ENCODE measurements at regions not wholly inside any gene's neighbourhood (a gene's known extent, or its start where the extent isn't known, plus 50 kb on each side); places are given as distances from the start of the nearest gene placed in this dataset.
"Not testable (repeated sequence)": the region's sequence is repeated elsewhere in the genome, so short reads cannot be mapped to it uniquely, and the experiment has no call there.

GRCh38 chr4:59644765-59645164 lies 1555.4 kb upstream of the ADGRL3 start:
- WGBS (ENCODE audit: insufficient coverage, insufficient read length), result no CpG with 5 or more reads among the region's 3 CpGs

DNA sequence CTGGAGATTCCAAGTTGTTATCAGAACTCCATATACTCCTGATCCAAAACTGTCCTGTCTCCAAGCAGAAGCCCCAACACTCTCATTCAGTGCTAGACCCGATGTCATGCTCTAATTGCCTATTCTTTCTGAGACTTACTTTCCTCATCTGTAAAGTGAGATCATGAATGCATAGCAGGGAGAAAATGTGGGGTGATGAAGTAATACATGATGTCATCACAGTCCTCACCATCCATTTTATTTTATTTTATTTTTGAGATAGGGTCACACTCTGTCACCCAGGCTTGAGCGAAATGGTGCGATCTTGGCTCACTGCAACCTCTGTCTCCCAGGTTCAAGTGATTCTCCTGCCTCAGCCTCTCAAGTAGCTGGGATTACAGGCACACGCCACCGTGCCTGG lies 1554.0 kb upstream of the ADGRL3 start:
- H3K36me3 ChIP-seq (ENCODE audit: control insufficient read depth, insufficient read depth, low read length), result no peaks in the 10 kb centered on the region
- H3K4me3 ChIP-seq (ENCODE audit: low read length), result no peak overlapping the region
- H3K9me3 ChIP-seq (ENCODE audit: control insufficient read depth, insufficient read depth, low read length), result no peaks in the 10 kb centered on the region
- WGBS (ENCODE audit: insufficient coverage, insufficient read length), result no CpG with 5 or more reads among the region's 5 CpGs
- DNase-seq (ENCODE audit: low read depth, low spot score), result no peak
- H3K27me3 ChIP-seq (ENCODE audit: control insufficient read depth, insufficient read depth, low read length), result no peaks in the 10 kb centered on the region
- H3K4me1 ChIP-seq (ENCODE audit: control insufficient read depth, insufficient read depth, low read length), result no peaks in the 10 kb centered on the region
- no peak overlapping the region for H3K27ac ChIP-seq (ENCODE audit: low read length)

More at GRCh38 chr4:59644765-59645164, 1555.4 kb upstream of the ADGRL3 start:
- Histone ChIP-seq H3K9me3 (ENCODE audit: control insufficient read depth, insufficient read depth, low read length) (no peaks in the 10 kb centered on the region), H3K4me1 (ENCODE audit: control insufficient read depth, insufficient read depth, low read length) (no peaks in the 10 kb centered on the region), H3K27me3 (ENCODE audit: control insufficient read depth, insufficient read depth, low read length) (no peaks in the 10 kb centered on the region), H3K36me3 (ENCODE audit: control insufficient read depth, insufficient read depth, low read length) (no peaks in the 10 kb centered on the region), H3K4me3 (ENCODE audit: low read length) (no peak overlapping the region), H3K27ac (ENCODE audit: low read length) (no peak overlapping the region)
- DNase-seq (ENCODE audit: low read depth, low spot score), result no peak

DNA sequence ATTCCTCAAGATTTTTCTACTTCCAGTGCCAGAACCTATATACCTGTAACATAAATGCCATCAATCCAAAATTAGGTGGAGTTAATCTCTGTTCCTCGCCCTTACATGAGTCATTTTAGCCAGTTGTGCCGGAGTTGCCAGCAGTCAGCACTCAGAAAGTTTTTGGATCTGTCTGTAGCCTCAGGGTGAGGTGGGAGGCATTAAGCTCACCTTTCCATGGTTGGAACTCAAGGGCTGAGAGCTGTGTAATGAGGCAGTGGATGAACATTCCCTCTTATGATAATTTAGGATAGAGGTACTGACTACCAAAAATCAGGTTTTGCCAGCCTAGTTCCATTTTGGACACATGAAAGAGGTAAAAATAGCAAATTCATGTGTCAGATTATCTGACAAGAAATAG lies 1553.1 kb upstream of the ADGRL3 start:
- Histone ChIP-seq H3K4me1 (ENCODE audit: control insufficient read depth, insufficient read depth, low read length) (no peaks in the 10 kb centered on the region), H3K27ac (ENCODE audit: low read length) (no peak overlapping the region), H3K4me3 (ENCODE audit: low read length) (no peak overlapping the region), H3K9me3 (ENCODE audit: control insufficient read depth, insufficient read depth, low read length) (no peaks in the 10 kb centered on the region), H3K36me3 (ENCODE audit: control insufficient read depth, insufficient read depth, low read length) (no peaks in the 10 kb centered on the region), H3K27me3 (ENCODE audit: control insufficient read depth, insufficient read depth, low read length) (no peaks in the 10 kb centered on the region)
- WGBS (ENCODE audit: insufficient coverage, insufficient read length), result no CpG with 5 or more reads among the region's 2 CpGs
- no peak for DNase-seq (ENCODE audit: low read depth, low spot score)

DNA sequence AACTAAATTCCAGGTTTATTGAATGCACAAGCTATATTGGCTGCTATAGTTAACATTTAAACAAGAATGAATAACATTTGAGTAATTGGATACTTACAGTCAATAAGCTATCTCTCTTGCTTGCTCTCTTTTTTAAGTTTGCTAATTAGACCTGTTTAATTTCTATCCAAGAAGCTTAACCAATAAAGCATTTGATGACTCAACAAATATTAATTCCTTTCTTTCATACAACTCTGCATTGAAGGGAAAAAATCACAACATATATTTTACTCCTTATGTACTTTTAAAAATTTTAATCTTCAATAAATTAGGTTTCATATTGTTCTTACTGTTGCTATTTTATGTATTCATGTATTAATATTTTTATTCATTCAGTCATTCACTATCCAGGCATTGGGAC lies 1552.6 kb upstream of the ADGRL3 start:
- no peaks in the 10 kb centered on the region for H3K9me3 ChIP-seq (ENCODE audit: control insufficient read depth, insufficient read depth, low read length)
- no peak overlapping the region for H3K27ac ChIP-seq (ENCODE audit: low read length)
- DNase-seq (ENCODE audit: low read depth, low spot score), result no peak
- no peaks in the 10 kb centered on the region for H3K36me3 ChIP-seq (ENCODE audit: control insufficient read depth, insufficient read depth, low read length)
- H3K27me3 ChIP-seq (ENCODE audit: control insufficient read depth, insufficient read depth, low read length), result no peaks in the 10 kb centered on the region
- no peak overlapping the region for H3K4me3 ChIP-seq (ENCODE audit: low read length)
- no peaks in the 10 kb centered on the region for H3K4me1 ChIP-seq (ENCODE audit: control insufficient read depth, insufficient read depth, low read length)

DNA sequence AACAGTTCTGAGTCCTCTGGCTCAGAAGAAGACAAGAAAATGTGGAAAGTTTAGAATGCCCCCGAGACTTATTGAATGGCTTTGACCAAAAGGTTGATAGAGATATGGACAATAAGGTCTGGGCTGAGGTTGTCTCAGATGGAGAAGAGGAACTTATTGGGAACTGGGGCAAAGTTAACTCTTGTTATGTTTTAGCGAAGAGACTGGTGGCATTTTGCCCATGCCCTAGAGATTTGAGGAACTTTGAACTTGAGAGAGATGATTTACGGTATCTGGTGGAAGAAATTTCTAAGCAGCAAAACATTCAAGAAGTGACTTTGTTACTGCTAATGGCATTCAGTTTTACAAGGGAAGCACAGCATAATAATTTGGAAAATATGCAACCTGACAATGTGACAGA lies 1549.3 kb upstream of the ADGRL3 start:
- DNase-seq (ENCODE audit: low read depth, low spot score), result no peak

DNA sequence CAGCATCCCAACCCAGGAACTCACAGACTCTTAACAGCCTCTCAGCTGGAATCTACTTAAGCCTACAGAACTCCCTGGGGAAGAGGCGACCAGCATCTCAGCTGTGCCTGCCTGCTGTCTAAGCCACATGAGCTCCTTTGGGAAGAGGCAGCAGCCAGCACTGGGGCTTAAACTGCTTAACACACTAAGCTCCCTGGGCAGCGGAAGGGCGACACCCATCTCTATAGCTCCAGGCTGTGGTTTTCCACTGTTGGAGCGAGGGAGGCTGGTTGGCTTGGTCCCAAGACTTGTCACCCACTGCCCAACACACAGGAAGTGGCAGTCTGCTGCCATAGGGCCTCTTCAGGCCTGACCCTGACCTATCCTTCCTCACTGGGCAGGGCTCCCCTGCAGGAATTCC lies 1544.1 kb upstream of the ADGRL3 start:
- no CpG with 5 or more reads among the region's 4 CpGs for WGBS (ENCODE audit: insufficient coverage, insufficient read length)
- no peak overlapping the region for H3K4me3 ChIP-seq (ENCODE audit: low read length)
- DNase-seq (ENCODE audit: low read depth, low spot score), result no peak
- no peaks in the 10 kb centered on the region for H3K27me3 ChIP-seq (ENCODE audit: control insufficient read depth, insufficient read depth, low read length)
- no peaks in the 10 kb centered on the region for H3K9me3 ChIP-seq (ENCODE audit: control insufficient read depth, insufficient read depth, low read length)
- no peak overlapping the region for H3K27ac ChIP-seq (ENCODE audit: low read length)
- no peaks in the 10 kb centered on the region for H3K4me1 ChIP-seq (ENCODE audit: control insufficient read depth, insufficient read depth, low read length)
- H3K36me3 ChIP-seq (ENCODE audit: control insufficient read depth, insufficient read depth, low read length), result no peaks in the 10 kb centered on the region

More for the DNA sequence above, 1549.3 kb upstream of the ADGRL3 start:
- Histone ChIP-seq H3K4me3 (ENCODE audit: low read length) (no peak overlapping the region), H3K27me3 (ENCODE audit: control insufficient read depth, insufficient read depth, low read length) (no peaks in the 10 kb centered on the region), H3K4me1 (ENCODE audit: control insufficient read depth, insufficient read depth, low read length) (no peaks in the 10 kb centered on the region), H3K9me3 (ENCODE audit: control insufficient read depth, insufficient read depth, low read length) (no peaks in the 10 kb centered on the region), H3K27ac (ENCODE audit: low read length) (no peak overlapping the region), H3K36me3 (ENCODE audit: control insufficient read depth, insufficient read depth, low read length) (no peaks in the 10 kb centered on the region)
- WGBS (ENCODE audit: insufficient coverage, insufficient read length), result no CpG with 5 or more reads among the region's 3 CpGs

DNA sequence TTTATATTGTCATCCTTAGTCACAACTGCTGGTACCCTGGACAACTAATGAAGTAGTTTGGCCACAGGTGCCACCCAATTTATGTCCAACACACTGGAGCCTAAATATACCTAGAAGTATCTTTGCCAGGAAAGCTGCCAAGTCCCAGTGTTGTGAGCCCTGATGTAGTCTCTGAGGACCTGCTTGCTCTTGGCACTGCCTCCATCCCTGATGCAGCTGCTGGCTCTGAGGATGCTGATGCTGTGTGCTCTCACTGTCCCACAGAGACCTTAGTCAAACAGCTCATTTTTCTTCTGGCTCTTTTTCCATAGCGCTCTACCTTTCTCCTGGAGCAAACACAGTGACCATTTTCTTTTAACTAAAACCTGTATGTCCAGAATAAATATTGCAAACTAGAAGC lies 1535.4 kb upstream of the ADGRL3 start:
- H3K27me3 ChIP-seq (ENCODE audit: control insufficient read depth, insufficient read depth, low read length), result no peaks in the 10 kb centered on the region
- DNase-seq (ENCODE audit: low read depth, low spot score), result no peak
- H3K4me3 ChIP-seq (ENCODE audit: low read length), result no peak overlapping the region
- H3K4me1 ChIP-seq (ENCODE audit: control insufficient read depth, insufficient read depth, low read length), result no peaks in the 10 kb centered on the region
- H3K36me3 ChIP-seq (ENCODE audit: control insufficient read depth, insufficient read depth, low read length), result no peaks in the 10 kb centered on the region
- H3K9me3 ChIP-seq (ENCODE audit: control insufficient read depth, insufficient read depth, low read length), result no peaks in the 10 kb centered on the region
- no peak overlapping the region for H3K27ac ChIP-seq (ENCODE audit: low read length)
- WGBS (ENCODE audit: insufficient coverage, insufficient read length), result no CpG with 5 or more reads among the region's 1 CpG

GRCh38 chr4:59666645-59667044 lies 1533.5 kb upstream of the ADGRL3 start:
- Histone ChIP-seq H3K4me3 (ENCODE audit: low read length) (no peak overlapping the region), H3K36me3 (ENCODE audit: control insufficient read depth, insufficient read depth, low read length) (no peaks in the 10 kb centered on the region), H3K27me3 (ENCODE audit: control insufficient read depth, insufficient read depth, low read length) (no peaks in the 10 kb centered on the region), H3K4me1 (ENCODE audit: control insufficient read depth, insufficient read depth, low read length) (no peaks in the 10 kb centered on the region), H3K27ac (ENCODE audit: low read length) (no peak overlapping the region), H3K9me3 (ENCODE audit: control insufficient read depth, insufficient read depth, low read length) (no peaks in the 10 kb centered on the region)
- no CpG with 5 or more reads among the region's 2 CpGs for WGBS (ENCODE audit: insufficient coverage, insufficient read length)
- no peak for DNase-seq (ENCODE audit: low read depth, low spot score)

DNA sequence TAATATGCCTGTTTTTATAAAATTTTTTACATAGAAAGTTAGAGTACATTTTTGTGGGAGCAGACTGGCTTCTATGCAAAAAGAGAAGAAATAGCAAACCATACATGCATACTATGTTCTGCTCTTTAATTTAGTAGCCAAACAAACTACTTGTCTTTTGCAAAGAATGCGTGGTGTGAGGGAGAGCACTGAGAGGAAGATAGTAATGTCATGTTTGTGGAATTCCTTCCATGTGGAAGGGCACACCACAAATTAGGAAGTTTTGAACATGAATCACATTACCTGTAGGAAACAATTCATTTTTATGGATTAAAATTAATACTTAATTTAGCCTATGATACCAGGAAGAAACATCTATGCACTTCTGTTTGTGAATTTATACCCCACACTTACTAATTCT lies 1529.1 kb upstream of the ADGRL3 start:
- Histone ChIP-seq H3K36me3 (ENCODE audit: control insufficient read depth, insufficient read depth, low read length) (no peaks in the 10 kb centered on the region), H3K4me1 (ENCODE audit: control insufficient read depth, insufficient read depth, low read length) (no peaks in the 10 kb centered on the region), H3K4me3 (ENCODE audit: low read length) (no peak overlapping the region), H3K27ac (ENCODE audit: low read length) (no peak overlapping the region), H3K9me3 (ENCODE audit: control insufficient read depth, insufficient read depth, low read length) (no peaks in the 10 kb centered on the region), H3K27me3 (ENCODE audit: control insufficient read depth, insufficient read depth, low read length) (peaks cover 1% of the 10 kb centered on the region; the same call in 1 of the 2 replicates)
- DNase-seq (ENCODE audit: low read depth, low spot score), result no peak
- WGBS (ENCODE audit: insufficient coverage, insufficient read length), result no CpG with 5 or more reads among the region's 1 CpG

DNA sequence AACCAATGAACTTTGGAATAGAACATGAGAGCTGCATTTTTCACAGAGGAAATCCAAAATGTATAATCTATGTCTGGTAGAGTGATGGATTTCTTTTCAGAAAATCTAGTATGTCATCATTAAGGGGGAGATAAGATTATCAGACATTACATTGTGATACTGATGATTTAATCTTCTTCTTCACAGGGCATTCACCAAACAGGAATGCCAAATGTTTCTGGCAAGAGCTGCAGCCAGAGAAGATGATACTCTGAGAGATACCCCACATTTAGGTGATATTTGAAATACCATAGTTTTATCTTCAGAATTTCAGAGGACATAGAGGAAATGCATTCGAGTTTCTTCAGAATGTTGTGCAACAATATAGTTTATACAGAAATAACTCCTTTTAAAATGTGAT lies 1523.7 kb upstream of the ADGRL3 start:
- no peaks in the 10 kb centered on the region for H3K36me3 ChIP-seq (ENCODE audit: control insufficient read depth, insufficient read depth, low read length)
- H3K9me3 ChIP-seq (ENCODE audit: control insufficient read depth, insufficient read depth, low read length), result no peaks in the 10 kb centered on the region
- no peak overlapping the region for H3K4me3 ChIP-seq (ENCODE audit: low read length)
- WGBS (ENCODE audit: insufficient coverage, insufficient read length), result no CpG with 5 or more reads among the region's 1 CpG
- H3K27me3 ChIP-seq (ENCODE audit: control insufficient read depth, insufficient read depth, low read length), result peaks cover 1% of the 10 kb centered on the region; the same call in 1 of the 2 replicates
- H3K27ac ChIP-seq (ENCODE audit: low read length), result no peak overlapping the region
- DNase-seq (ENCODE audit: low read depth, low spot score), result no peak
- no peaks in the 10 kb centered on the region for H3K4me1 ChIP-seq (ENCODE audit: control insufficient read depth, insufficient read depth, low read length)

- H3K9me3 ChIP-seq (ENCODE audit: control insufficient read depth, insufficient read depth, low read length); H3K36me3 ChIP-seq (ENCODE audit: control insufficient read depth, insufficient read depth, low read length); H3K4me3 ChIP-seq (ENCODE audit: low read length); DNase-seq (ENCODE audit: low read depth, low spot score); H3K4me1 ChIP-seq (ENCODE audit: control insufficient read depth, insufficient read depth, low read length); H3K27ac ChIP-seq (ENCODE audit: low read length); H3K27me3 ChIP-seq (ENCODE audit: control insufficient read depth, insufficient read depth, low read length): not testable (repeated sequence)
- WGBS (ENCODE audit: insufficient coverage, insufficient read length), result no CpG with 5 or more reads among the region's 2 CpGs
Observed at GRCh38 chr4:59676992-59677391, 1523.1 kb upstream of the ADGRL3 start.

All from iPS DF 6.9 (cell line).